Mucosa of descending colon (tissue), 3 donors: ENCODE measurements at regions not wholly inside any gene's neighbourhood (a gene's known extent, or its start where the extent isn't known, plus 50 kb on each side); places are given as distances from the start of the nearest gene placed in this dataset.

Experiments used
- ATAC-seq: fragments of 200-7000 bp; cut with Tn5 transposase; one replicate; pipeline ENCODE4 v1.9.1; 2020; ENCODE audit warnings: mild to moderate bottlenecking, moderate library complexity
- DNase-seq, 3 donors: peaks; one replicate each; pipeline ENCODE4 v3.0.0-alpha.2; 2020
- H3K36me3 ChIP-seq: fragments of 200-600 bp; one replicate; pipeline ENCODE4 v1.8.0; 2021; ENCODE audit warnings: low read depth, mild to moderate bottlenecking
- H3K4me1 ChIP-seq: fragments of 200-600 bp; one replicate; pipeline ENCODE4 v1.8.0; 2021; ENCODE audit warnings: low read depth, mild to moderate bottlenecking
- H3K4me3 ChIP-seq: fragments of 200-600 bp; one replicate; pipeline ENCODE4 v1.8.0; 2021; ENCODE audit warnings: mild to moderate bottlenecking
- H3K9me3 ChIP-seq: fragments of 200-600 bp; one replicate; pipeline ENCODE4 v1.8.0; 2021; ENCODE audit warnings: mild to moderate bottlenecking
- CTCF ChIP-seq: fragments of 200-600 bp; IDR thresholded peaks from one replicate; pipeline ENCODE4 v1.8.0; 2022; ENCODE audit warnings: antibody characterized with exemption, mild to moderate bottlenecking
- intact Hi-C, 2 donors: fragments of 100-400 bp; cut with DNase I in 1 of 2; cut with micrococcal nuclease in 1 of 2; formaldehyde crosslinking; loops; one replicate each; pipeline versions ENCODE4 v1.11.0 to v1.11.1; 2022; cut with DNase I, micrococcal nuclease
- donor health status: DM: no; HTN: no; CAD: no; lungs with moderate emphysema.
- donor health status: DM: no; HTN: no; CAD: no.
- donor health status: DM: no; HTN: yes; CAD: no.

GRCh38 chr12:71243370-71243769, 85.6 kb upstream of the TSPAN8 start:
- H3K4me1 ChIP-seq = no peaks in the 10 kb centered on the region
- DNase-seq (no peak), ATAC-seq (no peak)
- H3K9me3 ChIP-seq = no peaks in the 10 kb centered on the region
- intact Hi-C loops = no loop called here
- H3K4me3 ChIP-seq = no peak overlapping the region
- TF ChIP-seq CTCF = no peak
- H3K36me3 ChIP-seq = no peaks in the 10 kb centered on the region

DNA sequence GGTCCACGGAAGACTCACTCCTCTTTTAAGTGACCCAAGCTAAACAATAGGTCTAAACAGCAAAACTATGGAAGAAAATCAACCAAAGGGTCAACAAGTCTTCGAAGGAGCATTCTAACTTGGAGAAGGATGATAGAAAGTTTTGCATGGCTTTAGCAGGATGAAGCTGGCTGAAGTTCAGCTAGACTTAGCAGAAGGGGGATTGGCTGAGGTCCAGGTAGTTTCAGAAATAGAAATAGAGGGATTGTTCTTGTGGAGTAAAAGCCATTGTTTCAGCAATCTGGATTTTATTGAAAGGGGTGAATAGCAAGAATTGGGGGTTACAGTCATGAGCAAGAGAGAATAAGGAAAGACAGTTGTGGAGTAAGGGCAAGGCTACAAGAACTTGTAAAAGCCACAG, 84.7 kb upstream of the TSPAN8 start:
- Histone ChIP-seq H3K36me3 (no peaks in the 10 kb centered on the region), H3K4me1 (no peaks in the 10 kb centered on the region), H3K4me3 (no peak overlapping the region), H3K9me3 (no peaks in the 10 kb centered on the region)
- intact Hi-C loops = no loop called here
- ATAC-seq = no peak
- DNase-seq = no peak
- TF ChIP-seq CTCF = no peak

DNA sequence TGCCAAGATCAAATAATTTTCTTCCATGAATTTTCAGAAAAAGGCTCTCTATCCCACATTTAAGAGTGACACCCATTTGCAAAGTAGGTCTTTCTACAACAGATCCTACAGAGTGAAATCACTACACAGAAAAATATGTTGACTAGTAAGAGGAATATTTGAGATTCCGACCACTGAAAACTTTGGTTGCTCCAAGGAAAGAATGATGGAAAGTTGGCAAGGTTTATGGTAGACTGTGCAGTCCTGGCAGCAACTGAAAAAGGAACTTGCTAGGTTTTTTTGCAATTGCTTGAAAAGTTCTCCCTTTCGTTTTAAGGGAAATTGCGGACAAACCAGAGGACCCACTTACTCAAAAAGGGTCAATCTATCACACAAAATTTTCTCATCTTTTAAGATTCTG, 83.1 kb upstream of the TSPAN8 start:
- no peaks in the 10 kb centered on the region for H3K9me3 ChIP-seq
- ATAC-seq (no peak), DNase-seq (no peak)
- TF ChIP-seq CTCF = no peak
- no peak overlapping the region for H3K4me3 ChIP-seq
- H3K4me1 ChIP-seq = no peaks in the 10 kb centered on the region
- no peaks in the 10 kb centered on the region for H3K36me3 ChIP-seq
- intact Hi-C loops = no loop called here

- Histone ChIP-seq H3K9me3 (no peaks in the 10 kb centered on the region), H3K4me3 (no peak overlapping the region), H3K4me1 (no peaks in the 10 kb centered on the region), H3K36me3 (no peaks in the 10 kb centered on the region)
- no peak for DNase-seq
- no peak for TF ChIP-seq CTCF
- intact Hi-C loops = no loop called here
- ATAC-seq = no peak
These were observed 81.9 kb upstream of the TSPAN8 start for GRCh38 chr12:71239731-71240130.

GRCh38 chr12:71237128-71237527, 79.3 kb upstream of the TSPAN8 start:
- H3K4me3 ChIP-seq = no peak overlapping the region
- H3K9me3 ChIP-seq = peaks cover 2% of the 10 kb centered on the region
- DNase-seq (no peak), ATAC-seq (no peak)
- intact Hi-C loops = no loop called here
- no peak for TF ChIP-seq CTCF
- no peaks in the 10 kb centered on the region for H3K36me3 ChIP-seq
- no peaks in the 10 kb centered on the region for H3K4me1 ChIP-seq

DNA sequence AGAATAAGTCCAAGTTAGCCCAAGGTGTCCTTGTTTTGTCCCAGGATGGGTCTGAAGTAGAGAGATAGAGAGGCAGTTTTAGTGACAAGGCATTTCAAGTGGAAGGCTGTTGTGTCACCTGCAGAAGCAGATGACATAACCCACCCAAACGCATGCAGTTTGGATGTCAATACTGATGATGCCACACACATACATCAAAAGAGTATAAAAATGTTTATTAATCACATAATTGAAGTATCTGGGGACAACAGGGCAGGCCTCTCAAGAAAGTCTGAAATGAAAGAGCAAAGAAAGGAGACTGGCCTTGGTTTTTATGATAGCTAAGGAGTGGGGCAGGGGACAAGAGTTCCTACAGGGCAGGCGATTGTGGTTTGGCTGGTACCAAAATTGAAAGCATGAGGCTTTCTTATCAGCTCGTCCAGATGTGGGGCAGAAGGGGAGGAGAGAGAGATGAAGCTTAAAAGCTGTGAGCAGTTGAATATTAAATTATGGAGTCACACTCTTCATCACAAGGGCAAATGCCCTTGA, 78.4 kb upstream of the TSPAN8 start:
- ATAC-seq (no peak), DNase-seq (no peak)
- peaks cover 2% of the 10 kb centered on the region for H3K9me3 ChIP-seq
- no peak overlapping the region for H3K4me3 ChIP-seq
- no peak for TF ChIP-seq CTCF
- intact Hi-C loops = no loop called here
- no peaks in the 10 kb centered on the region for H3K4me1 ChIP-seq
- no peaks in the 10 kb centered on the region for H3K36me3 ChIP-seq
